GM04503 (cell line): ENCODE measurements at regions not wholly inside any gene's neighbourhood (a gene's known extent, or its start where the extent isn't known, plus 50 kb on each side); places are given as distances from the start of the nearest gene placed in this dataset.

Source experiments
- DNase-seq: peaks from one replicate; pipeline ENCODE4 v3.0.0-alpha.2; 2012; ENCODE audit warnings: low read depth

DNA sequence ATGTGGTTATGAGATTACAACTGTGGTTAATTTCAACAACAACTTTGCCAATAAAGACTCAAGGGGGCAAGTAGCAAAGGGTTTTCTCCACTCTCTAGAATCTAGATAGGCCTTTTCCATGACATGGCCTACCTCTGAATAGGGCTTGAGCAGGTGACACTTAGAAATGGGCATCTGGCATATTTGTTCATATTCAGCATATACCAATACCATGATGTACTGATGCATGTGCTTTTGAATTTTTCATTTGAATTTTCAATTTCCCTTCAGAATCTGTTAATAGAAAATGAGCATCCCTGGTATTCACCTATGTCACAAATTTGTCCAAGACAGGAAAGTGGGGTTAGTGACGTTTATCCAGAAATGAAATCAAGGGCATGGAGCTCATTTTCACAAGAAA lies 757.5 kb upstream of the NRSN1 start:
- no peak for DNase-seq

DNA sequence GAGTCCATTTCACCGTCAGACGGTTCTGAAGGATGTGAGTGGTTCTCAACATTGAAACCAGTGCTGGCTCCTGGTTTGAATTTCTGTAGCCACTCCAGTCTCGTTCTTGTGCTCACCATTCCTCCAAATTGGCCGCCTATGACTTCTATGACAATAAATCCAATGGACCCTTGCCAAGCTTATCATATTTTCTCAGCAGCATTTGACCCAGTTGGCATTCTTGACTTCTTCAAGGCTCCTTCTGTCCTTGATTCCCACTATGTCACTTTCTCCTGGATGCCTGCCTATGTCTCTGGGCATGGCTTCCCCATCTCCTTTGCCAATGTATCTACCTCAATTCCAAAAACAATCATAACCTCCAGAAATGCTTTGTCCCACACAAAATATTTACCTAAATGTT lies 756.0 kb upstream of the NRSN1 start:
- DNase-seq, result no peak

DNA sequence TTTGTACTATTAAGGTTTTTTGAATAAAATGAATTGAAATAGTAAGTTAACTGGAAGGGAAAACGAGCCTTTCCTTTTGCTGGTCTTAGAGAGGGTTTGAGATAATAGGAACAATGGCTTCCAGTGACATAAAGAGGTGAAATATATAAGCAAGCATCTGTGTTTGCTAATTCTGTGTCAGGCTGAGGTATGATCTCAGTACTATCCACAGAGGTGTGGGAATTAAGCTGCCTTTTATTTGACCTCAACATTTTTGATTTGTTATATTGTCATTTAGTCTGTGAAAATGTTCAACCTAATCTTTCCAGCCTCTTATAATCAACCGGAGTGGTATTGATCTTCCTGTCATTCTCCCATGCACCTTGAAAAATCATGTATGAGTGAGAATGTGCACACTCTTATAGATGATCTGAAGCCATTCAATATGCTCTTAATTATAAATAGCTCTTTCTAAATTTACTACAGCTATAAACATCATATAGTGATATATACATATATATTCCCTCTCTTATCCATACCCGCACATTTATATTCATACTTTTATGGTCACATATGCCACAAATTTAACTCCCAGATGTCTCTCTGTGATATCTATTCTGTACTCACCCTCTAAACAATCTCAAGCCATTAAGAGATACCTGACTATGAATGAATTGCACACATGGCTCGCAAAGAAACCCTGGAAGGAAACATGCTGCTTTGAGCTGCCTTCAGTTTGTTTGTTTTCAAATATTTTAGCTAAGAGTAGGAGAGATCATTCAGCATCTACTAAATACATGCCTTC lies 754.7 kb upstream of the NRSN1 start:
- DNase-seq, result no peak

DNA sequence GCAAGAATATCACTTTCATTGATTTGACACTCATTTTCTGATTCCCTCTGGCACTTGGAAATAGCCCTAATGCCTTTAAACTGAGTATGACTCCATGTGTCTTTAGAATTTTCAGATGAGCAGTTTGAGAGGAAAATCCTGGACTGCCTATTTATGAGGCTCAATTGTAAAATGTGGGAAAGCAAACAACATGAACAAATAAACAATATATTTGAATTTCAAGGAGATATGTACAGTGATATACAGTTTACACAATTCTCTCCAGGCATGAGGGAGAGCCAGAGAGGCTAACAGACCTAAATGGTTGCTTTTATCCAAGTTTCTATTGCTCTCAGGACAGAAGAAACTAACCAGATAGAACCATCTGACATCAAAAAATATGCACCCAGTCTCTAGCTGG lies 748.2 kb upstream of the NRSN1 start:
- DNase-seq, result no peak

DNA sequence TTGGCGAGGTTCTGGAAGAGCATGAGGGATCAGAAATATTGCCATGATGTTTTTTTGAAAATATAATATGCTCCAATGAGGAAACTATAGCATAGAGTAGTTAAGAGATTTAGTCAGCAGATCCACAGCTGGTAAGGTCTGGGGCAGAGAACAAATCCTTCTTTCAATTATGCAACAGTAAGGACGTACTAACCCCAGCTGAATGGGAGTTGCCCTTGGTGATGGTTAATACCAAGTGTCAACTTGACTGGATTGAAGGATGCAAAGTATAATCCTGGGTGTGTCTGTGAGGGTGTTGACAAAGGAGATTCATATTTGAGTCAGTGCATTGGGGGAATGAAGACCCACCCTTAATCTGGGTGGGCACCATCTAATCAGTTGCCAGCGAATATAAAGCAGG lies 745.5 kb upstream of the NRSN1 start:
- no peak for DNase-seq

DNA sequence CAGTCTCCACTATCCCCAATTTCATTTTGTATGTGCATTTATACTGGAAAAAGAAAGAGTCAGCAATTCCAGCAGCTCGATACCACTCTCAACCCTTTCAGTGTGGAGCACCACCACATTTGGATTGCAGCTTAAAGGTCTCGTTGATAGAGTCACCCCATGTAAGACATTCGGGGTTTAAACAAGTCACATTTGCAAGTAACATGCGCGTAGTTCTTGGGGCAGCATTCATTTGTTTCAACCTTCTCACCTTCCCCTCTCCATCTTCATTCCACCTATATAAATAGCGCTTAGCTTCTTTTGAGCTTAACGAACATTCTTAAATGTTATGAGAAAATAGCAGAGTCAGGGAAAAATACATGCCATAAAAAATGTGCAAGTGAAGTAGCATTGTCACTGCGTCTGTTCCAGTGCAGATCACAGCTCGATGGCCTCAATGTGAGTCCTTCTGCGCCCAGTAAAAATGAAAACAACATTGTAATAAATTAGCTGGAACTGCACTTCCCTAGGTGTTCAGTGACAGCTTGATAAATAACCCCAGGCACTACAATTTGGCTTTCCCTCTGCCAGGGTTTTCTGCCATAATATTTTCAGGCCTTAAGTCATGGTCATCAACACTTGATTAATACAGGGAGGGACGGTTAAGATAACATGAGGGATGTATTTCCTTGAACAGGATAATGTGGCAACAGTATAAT lies 737.8 kb upstream of the NRSN1 start:
- no peak for DNase-seq

DNA sequence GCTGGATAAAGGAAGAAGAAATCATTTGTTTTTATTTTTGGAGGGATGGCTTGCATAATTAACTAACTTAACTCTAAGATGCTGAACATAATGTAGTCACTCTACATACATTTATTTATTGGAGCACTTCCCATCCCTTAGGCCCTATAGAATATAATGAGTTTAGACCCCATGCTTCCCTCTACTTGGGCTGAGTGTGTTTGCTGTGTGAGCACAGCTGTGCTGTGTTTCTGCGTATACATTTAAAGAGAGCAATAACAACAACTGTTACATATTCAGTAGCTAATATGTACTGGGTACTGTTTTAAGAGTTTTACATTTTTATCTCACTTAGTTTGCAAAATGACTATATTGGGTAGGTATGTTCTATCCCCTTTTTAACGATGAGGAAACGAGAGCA lies 736.6 kb upstream of the NRSN1 start:
- no peak for DNase-seq

DNA sequence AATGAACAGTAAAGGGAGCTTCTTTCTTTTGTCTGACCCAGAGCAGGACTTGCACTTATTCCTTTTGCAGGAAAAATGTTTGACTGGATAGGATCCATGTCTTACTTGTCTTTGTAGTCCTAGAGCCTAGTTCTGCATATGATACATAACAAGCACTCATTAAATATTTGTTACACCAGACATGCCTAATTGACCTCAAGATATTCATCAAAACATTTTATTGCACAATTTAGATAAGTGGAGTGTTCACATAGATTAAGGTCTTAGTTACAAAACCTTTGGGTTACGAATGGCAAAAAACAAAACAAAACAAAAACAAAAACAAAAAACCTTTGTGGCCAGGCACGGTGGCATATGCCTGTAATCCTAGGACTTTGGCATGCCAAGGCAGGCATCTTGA lies 735.8 kb upstream of the NRSN1 start:
- no peak for DNase-seq

DNA sequence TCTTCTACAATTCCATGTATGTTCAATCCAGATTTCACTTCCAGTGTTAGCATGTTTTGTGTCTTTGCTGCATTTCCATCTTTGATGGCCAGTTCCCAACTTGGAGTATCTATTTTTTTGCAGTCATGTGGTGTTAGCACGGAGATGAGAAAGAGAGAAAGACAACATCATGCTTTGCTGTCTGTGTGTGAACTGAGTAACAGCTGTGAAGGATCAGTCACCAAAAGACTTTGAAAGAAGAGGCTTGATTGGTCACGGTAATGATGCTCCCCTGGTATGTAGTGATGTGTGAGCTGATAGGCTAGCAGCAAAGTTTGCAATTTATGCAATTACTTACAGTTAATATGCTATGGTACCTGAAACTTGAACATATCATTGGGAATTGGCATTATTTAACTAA lies 731.3 kb upstream of the NRSN1 start:
- no peak for DNase-seq

DNA sequence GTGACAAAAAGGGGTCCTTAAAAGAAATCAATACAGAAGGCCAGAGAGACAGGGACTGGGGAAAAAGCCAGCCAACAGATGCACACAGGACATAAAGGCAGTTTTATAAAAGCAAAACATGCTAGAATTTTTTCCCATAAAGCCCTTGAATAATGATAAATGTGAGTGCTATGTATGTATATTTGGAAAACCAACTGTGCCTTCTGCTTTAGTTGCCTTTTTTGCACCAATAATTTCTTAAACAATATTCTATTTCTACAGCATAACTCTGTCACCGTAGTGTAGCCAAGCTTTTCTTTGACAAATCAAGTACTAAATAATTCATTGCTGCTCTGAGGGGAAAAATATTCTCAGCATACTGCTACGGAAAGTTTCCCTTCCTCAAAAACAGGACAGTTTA lies 730.6 kb upstream of the NRSN1 start:
- no peak for DNase-seq

DNA sequence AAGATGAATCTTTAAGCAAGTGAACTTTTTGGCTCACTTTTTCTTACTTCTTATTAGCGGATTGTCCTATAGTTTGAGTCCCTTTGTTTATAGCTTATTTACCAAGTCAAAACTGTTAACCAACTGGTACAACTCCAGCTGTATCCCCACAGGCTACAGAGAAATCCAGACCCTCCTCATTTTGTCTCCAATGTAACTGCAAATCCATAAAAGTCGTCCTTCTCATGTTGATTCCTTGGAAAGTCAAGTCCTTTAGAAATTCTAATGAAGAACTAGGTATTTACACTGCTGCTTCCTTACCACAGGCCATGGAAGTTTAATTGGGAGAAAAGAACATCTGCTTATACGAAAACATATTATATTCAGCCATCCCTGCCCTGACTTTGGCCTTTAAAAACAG lies 729.1 kb upstream of the NRSN1 start:
- no peak for DNase-seq

DNA sequence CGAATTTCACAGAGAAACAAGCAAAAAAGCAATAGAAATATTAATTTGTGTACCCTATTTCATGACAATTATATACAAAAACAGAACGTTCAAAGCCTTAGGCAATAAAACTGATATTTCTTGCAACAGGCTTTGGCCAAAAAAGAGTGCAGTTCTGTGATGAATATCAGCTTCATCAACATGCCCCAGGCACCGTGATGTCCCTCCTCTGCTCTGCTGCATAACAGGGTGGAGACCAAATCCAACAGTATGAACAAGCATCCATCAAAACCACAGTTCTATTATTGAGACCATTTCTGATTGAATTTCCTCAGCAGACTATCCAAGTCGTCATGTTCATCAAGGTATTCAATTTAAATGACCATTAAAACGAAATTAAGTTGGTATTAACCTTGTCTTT lies 722.6 kb upstream of the NRSN1 start:
- DNase-seq, result no peak

DNA sequence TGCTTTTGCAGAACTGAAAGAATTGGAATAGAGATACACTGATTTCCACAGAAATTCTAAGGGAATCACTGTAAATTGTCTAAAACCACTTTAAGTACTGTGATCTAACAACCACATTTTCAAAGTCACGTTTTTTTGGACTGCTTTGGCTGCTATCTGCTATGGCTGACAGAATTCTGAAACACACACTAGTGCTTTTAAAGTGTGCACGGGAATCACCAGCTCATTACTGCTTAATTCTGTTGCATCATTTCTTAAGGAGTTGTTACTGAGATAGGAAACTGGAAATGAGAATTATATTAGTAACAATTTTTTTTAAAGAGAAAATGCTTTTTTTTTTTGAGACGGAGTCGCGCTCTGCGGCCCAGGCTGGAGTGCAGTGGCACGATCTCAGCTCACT lies 716.5 kb upstream of the NRSN1 start:
- no peak for DNase-seq

DNA sequence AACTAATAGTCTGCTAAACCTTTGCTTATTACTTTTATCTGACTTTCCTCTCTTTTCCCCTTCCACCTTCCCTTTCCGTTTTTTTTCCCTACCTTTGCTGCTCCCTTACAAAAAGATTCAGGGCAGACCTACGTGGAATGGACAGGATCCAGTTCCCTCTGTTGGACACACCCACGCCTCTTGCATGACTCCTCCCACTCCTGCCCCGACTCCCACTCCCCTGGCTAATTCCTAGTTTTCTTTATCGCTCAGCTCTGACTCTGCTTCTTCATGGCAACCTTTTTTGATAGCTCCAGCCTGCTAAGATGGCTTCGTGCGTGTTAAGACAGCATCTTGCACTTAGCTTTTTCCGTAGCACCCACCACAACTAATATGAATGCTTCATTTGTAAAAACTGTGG lies 715.6 kb upstream of the NRSN1 start:
- DNase-seq, result no peak

DNA sequence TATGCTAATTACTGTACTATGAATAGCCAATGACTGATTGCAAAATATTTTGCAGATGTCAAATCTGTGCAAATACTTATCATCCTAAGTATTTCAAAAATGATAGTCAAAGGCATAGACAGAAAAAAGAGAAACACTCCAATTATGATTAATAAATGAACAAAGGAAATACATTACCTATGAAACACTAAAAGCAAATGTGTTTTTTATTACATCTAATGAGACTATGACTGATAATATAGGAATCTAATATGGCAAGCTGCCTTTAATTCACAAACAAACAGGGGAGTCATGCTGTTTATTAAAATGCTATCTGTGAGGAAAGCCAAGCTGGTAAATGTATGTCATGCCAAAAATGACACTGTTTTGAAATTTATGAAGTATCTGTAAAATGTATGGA lies 713.2 kb upstream of the NRSN1 start:
- no peak for DNase-seq

DNA sequence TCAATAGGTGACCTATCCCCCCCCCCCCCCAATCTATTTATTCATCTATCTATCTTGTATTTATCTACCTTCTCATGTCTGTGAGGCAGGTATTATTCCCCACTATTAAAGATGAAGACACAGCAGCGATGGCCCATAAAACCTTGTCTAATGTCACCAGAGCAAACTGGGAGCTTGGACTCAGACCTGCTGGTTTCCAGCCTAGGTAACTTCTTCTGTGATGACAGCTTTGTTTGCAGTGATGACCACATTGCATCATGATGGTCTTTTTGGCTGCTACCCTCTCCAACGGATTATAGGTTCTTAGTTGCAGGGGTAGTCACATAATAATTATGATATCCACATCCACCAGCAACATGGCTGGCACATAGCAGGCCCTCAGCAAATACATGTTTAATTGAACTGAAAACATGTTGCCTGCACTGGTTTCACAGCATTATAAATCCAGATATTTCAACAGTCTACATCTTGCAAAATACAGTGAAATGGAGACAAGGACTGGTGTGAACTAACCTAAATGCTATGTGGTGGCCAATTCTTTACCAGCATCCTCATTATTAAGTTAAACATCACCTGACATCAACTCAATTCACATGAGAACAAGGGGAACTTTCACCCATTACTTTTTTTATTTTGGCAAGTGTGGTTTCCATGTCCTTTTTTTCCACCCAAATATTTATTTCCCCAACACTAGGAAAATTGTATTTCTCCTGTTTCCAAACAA lies 712.5 kb upstream of the NRSN1 start:
- no peak for DNase-seq

DNA sequence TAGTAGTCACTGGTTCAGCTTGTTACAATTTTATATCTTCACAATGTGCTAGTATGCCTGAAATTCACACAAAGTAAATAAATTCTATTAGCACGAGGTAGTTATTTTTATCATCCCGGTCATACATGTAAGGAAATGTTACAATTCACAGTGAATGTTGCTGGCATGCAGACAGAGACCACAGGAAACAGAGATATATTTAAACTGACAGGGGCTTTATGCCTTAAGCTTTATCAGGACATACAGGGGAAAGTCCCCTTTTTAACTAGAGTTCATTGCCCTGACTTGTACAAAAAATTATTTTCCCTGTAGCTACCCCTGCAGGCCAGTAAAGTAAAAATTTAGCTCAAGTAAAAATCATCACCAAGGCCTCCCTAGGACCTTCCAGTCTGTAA lies 712.0 kb upstream of the NRSN1 start:
- no peak for DNase-seq

DNA sequence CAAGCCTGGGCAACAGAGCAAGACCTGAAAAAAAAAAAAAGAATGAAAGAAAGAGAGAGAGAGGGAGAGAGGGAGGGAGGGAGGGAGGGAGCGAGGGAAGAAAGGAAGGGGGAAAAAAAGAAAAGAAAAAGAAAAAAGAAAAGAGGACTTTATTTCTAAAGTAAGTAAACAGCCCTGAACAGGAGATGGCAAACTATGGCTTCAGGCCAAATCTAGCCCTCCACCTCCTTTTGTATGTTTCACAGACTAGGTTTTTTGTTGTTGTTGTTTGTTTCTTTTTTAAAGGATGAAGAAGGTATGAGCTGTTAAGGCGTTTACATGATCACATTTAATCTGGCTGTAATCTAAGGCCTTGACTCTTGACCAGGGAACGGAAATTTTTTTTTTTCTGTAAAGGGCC lies 711.1 kb upstream of the NRSN1 start:
- DNase-seq, result no peak

DNA sequence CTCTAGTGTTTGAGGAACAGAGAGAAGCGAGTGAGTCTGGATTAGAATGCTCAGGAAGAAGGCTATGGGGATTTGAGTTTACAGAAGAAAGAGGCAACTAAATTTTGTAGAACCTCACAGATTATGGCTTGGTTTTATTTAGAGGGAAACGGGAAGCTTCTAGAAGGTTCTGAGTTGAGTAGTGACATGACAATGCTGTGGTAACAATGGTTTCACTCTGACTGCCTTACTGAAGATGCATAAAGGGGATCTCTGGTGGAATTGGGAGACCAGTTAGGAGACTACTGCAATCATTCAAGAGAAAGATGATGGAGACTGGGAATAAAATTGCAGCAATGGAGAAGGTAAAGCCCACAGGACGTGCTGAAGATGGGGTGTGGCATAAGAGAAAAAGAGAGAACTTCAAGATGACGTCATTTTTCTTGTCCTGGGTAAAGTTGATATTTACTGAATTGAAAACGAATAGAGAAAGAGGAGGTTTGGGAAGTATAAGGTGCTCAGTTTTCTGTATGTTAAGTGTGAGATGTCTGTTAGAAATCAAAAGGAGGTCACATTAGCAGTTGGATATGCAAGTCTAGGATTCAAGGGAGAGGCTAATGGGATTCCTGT lies 710.1 kb upstream of the NRSN1 start:
- no peak for DNase-seq

DNA sequence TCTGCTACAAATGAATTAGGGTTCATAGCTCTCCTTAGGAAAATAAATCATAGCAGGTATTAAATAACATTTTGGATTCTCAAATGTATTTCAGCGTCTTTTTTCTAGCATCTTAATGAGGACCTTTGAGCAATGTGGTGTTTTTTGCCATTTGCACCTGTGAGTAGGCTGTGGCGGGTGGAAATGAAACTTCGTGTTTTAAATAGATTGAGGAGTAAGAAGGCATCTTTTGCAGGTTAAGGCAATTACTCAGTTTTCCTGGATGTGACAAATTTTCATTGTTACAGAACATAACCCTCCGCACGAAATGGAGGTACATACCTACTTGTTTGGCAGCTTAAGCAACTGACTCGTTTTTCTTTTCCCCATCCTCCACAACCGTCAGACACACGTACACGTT lies 708.9 kb upstream of the NRSN1 start:
- DNase-seq, result no peak

DNA sequence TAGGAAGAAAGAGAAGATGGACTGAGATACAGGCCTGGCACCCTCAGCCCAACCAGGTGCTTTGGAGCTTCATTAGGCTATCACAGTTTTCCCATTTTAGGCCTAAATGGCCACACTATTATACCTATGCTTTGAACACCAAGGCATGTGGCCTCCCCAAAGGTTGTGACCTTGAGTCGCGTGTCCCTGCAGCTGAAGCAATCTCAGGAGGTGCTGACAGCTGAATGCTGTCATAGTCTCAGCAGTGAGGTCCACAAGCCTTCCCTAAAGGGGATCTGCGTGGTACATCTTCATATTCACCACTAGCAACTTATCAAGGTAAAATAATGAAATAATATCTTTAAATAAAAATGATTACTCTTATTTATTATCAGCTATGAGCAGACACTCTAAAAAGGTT lies 707.9 kb upstream of the NRSN1 start:
- DNase-seq, result no peak

DNA sequence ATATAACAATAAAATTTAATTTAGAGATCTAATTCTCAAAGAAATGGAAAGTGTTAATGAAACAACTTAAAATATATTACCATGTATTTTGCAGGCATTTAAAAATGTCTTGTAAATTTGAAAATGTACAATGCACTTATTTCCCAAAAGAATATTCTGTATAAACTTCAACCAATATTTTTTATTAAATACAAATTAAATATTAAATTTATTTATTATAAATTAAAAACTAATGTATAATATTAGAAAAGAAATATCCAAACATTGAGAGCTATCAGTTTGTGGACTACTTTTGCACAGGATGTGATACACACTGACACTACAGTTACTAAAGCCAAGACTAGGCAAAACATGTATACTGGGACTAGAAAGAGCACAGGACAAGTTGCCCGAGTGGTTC lies 707.0 kb upstream of the NRSN1 start:
- DNase-seq, result no peak
